ENCODE measurements at regions not wholly inside any gene's neighbourhood (a gene's known extent, or its start where the extent isn't known, plus 50 kb on each side); places are given as distances from the start of the nearest gene placed in this dataset.

GRCh38 chr15:94177112-94177511, 54.2 kb upstream of the MCTP2 start:
- DNase-seq: no peak

DNA sequence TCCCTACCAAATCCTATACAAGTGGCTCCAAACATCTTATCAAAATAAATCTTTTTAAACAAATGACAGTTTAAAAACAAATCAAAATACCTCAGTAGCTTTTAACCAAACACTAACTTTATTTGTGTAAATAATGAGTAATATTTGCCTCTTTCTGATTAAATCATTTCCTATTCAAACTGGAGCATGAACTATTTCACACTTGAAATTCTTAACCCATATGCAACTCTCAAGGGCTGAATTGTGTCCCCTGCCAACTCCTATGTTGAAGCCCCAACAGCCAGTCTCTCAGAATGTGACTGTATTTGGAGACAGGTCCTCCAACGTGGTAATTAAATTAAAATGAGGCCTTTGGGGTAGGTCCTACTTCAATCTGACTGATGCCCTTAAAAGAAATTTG, 55.9 kb upstream of the MCTP2 start:
- no peak for DNase-seq

DNA sequence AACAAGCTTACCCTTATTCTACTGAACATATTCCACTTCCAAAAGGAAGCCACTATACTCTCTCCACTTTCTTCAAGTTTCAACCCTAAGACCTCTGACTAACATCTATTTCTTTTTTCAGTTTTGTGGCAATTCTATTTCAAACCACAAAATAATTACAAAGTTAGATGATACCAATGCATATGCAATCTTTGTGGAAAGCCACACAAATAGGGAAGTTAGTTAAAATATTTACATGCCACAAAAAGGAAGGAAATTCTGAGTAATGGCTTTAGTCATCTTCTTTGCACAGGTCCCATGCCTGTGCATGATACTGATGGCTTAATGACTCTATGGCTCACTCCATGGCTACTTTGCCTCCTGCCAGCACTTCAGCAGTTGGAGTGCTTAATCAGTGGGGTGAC, 57.0 kb upstream of the MCTP2 start:
- DNase-seq: peak; percentile 16

- peak; percentile 3 for DNase-seq
Observed at GRCh38 chr15:94168250-94168649, 63.1 kb upstream of the MCTP2 start.

DNA sequence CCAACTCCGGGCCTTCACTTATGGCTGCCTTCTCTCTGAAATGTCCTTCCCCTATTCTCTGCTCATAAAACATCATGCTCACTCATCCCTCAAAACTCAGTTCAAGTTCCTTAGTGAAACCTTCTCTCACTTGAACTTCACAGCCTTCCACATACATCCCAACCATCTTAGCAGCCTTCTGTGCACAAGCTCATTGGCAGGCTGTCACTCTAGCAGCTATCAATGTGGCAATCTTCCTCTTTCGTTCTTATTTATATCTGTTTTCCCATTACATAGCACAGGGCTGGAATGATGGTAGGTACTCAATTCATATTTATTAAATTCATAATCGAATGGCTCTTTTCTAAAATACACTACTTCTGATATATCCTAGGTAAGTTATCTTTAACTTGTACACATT, 66.4 kb upstream of the MCTP2 start:
- no peak for DNase-seq

DNA sequence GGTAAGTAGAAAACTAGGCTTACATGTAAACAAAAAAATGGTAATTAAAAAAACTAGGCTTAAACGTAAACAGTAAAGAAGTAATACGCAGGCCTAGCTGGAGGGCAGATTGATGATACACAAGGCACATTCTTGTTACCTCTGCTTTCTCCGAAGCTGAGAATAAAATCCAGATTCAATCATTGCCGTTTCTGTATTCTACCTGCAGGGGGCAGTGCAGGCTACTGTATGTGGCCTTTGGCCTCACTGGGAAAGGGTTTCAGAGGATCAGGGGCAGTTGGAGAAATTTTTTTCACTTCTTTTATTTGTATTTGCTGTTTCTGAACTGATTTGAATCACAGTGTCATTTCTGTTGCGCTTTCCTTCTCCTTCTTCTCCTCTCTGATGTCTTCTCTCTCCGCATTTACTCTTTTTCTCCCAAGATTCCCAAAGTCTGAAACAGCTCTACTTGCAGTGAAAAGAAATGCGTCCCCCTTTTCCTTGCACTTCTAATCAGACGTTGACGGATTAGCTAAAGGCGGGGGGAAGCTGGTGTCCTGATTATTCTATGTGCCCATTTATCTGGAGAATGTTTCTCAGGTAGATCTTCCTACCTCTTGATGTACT, 67.1 kb upstream of the MCTP2 start:
- DNase-seq: peak; percentile 66

DNA sequence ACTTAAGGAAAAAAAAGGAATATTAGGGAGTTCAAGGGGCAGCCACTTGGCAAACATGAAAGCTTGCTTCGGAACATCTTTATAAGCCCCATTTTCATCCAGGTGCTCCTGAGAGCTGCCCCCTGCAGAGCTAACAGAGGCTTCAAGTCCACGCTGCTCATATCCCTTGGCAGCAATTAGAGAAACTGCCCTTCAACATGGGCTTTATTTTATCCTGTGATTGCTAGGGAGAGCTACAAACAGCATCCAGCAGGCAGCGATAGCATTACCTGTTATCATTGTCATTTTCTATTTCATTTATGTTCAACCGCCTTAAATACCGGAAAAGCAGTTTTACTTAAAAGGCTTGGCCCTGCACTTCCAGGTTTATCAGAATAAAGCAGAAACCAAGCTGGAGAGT, 68.4 kb upstream of the MCTP2 start:
- no peak for DNase-seq

DNA sequence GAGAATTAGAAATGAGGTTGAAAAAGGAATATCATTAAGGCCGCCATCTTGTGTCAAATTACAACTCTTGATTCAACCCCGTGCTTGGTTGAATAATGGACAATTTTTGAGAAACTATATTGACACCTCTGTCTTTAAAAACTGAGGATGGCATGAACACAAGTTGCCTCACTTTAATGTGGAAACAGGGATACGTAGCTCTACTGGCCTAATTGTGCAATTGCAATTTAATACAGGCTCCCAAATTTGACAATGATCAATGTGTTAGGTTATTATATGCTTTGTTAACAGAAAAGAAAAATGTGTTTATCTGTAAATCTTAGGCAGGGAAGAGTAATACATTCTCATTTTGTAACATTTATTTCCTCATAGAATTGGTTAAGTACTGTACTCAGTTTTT, 77.1 kb upstream of the MCTP2 start:
- DNase-seq: no peak

- DNase-seq: no peak
Observed at GRCh38 chr15:94145046-94145445, 86.3 kb upstream of the MCTP2 start.

DNA sequence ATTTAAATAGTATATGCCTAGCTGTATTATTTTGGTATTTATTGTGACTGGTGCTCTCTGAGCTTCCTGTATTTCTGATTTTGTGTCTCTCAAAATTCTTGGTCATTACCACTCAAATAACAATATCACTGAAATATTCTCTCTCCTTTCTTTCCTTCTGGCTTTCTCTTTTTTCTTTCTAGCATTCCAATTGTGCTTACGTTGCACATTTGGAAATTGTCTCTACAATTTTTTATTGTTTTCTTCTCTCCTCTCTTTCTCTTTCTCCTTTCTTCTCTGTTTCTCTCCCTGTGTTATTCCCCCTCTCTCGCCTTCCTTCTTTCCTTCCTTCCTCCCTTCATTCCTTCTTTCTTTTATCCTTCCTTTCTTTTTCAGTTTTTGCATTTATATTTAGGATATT, 89.6 kb upstream of the MCTP2 start:
- no peak for DNase-seq

- DNase-seq: no peak
Observed at GRCh38 chr15:94135486-94136147, 95.7 kb upstream of the MCTP2 start.

GRCh38 chr15:94131875-94132274, 99.5 kb upstream of the MCTP2 start:
- DNase-seq: no peak

- DNase-seq: no peak
Observed at GRCh38 chr15:94130504-94130903, 100.9 kb upstream of the MCTP2 start.

- no peak for DNase-seq
Observed at GRCh38 chr15:94127006-94127405, 104.4 kb upstream of the MCTP2 start.

DNA sequence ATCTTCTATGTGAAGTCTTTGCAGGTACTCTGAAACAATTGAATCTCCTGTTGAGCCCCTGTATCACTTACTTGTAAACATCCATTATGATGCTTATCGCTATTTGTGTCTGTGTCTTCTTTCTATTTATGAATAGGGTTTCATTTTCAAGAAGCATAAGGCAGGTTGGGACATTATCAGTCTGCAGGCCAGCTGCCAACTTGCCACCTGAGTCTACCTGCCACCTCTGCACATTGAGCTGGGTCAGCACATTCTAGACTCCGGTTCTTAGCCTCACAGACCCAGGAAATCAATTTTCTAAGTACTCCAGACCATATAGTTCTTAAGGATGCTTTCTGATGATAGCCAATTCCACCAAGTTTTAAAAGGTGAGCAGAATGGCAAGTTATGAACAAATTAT, 105.7 kb upstream of the MCTP2 start:
- DNase-seq: no peak

GRCh38 chr15:94125156-94125555, 106.2 kb upstream of the MCTP2 start:
- no peak for DNase-seq

DNA sequence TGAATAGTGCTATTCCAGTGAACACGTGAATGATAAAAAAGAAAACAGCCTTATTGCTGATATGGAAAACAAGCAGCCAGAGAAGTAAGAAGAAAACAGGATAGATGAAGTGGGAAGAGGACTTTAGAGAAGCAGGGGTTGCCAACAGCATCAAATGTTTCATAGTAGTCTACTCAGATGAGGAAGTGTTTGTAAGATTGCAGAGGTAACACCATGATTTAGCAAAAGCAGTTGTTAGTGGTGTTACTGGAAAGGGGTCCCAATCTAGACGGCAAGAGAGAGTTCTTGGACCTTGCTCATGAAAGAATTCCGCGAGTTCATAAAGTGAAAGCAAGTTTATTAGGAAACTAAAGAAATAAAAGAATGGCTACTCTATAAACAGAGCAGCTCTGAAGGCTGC, 108.8 kb upstream of the MCTP2 start:
- DNase-seq: no peak

DNA sequence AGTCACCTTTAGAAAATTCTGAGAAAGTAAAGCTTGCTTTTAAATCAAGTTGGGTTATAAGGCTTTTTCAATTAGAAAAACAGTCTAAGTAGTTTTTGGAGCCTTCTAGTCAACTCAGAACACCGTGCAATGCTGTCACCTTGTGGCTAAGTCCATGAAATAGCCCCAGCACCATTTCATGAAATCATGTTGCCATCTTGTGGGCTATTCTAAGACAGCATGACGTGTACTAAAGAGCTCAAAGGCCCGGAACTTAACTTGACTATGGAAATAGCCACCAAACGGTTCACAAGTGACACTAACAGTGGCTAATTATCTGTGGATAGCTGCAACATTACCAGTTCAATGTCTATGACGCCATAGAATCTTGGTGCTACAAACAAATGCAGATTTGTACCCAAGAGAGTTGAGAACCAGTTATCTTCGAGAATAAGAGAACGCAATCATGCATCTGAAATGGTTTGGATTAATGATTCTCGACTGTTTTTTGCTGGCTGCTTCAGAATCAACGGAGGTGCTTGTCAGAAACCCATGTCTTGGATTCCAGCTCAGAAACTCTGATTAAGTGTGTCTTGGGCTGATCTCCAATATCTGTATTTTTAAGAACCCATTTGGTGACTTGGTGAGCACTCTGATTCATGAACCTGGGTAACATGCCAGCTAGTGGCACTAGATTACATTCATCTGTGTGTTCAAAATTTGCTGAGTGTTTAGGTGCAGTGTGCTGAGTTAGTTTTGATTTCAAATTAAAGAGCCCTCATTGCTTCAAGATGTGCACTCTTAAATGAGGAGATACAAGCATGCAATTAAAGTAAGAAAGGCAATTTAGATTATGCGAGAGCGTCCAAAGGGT, 111.2 kb upstream of the MCTP2 start:
- DNase-seq: peak; percentile 73

DNA sequence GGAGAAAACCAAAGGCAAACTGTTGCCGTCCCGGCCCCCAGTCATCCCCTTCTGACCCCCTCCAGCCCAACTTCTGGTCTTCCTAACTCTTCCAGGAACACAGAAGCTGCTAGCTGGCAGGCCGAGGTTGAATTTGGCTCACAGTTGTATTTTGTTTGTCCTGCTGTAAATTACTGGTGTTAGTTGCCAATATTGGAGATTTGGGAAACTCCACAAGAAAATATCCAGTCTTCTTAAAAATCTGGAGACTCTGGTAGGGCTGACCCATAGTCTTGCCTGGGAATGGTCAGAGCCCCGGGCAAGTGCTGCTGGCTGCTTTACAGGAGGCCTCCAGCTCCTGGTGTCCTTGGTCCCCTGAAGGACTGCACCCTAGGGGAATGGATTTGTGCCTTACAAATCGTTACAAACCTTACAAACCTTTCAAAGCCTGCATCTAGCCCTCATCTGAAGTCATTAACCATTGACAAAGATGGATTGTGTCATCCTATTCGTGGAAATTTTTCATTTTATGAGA, 112.0 kb upstream of the MCTP2 start:
- DNase-seq: no peak

GRCh38 chr15:94110476-94111130, 120.8 kb upstream of the MCTP2 start:
- DNase-seq: no peak

- no peak for DNase-seq
Observed at GRCh38 chr15:94107652-94108051, 123.7 kb upstream of the MCTP2 start.

DNA sequence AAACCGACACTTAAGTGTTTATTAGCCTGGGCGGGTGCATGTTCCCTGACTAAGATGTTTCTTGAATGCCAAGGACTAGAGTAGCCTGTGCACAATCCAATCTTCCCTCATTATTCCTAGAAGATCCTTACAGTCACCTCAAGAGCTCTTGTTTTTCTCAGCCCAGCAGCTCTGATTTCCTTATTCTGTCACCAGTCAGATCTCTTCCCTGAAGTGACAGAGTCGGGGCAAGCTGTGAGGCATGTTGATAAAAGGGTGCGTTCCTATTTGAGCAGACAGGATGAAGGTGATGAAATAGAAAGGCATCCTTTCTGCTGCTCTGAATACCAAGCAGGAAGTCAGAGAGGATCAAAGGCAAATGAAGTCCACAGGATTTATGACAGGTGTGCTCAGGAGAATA, 125.6 kb upstream of the MCTP2 start:
- DNase-seq: no peak

DNA sequence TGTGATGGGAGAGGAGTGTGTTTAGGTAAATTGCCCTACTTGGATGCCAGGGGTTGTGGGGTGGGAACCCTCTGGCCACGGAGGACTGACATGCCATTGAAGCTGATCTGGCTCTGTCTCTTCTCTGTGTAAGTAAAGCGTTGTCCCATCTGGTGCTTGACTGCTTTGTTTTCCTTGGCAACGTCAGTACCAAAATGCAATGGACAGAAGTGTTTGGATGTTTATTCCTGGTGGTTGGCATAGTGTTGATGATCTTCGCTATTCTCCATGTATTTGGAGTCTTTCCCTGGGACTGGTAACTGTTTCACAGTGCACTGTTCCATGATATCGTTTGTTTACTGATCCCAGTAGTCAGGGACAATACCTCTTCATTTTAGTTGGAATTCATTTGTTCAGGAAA, 130.5 kb upstream of the MCTP2 start:
- DNase-seq: no peak

DNA sequence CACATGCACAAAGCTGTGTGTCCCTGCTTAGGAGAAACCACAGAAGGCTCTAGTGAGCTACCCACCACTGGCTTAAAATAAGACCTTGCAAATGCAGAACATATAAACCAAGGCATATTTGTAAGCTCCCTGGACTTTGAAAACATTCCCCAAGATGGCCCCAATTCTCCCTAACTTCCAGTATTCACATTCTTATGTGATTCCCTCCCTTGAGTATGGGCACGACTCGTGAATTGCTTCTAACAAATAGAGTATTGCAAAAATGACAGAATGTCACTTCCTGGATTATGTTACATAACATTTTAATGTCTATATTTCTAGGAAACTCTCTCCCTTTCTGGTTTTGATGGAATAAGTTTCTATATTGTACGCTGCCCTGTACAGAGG, 131.8 kb upstream of the MCTP2 start:
- DNase-seq: no peak

All from CD4-positive, alpha-beta T cell treated with Interleukin-17A for 1 hour (primary cell).